RWPE2 (cell line): ENCODE measurements at regions not wholly inside any gene's neighbourhood (a gene's known extent, or its start where the extent isn't known, plus 50 kb on each side); places are given as distances from the start of the nearest gene placed in this dataset.

ENCODE experiments used
- ATAC-seq: fragments of 200-7000 bp; cut with Tn5 transposase; 3 replicates; pipeline ENCODE4 v1.9.1; 2021; ENCODE audit warnings: low read depth
- DNase-seq: peaks from one replicate; pipeline ENCODE4 v3.0.0-alpha.2; 2020; ENCODE audit warnings: low spot score
- H3K27ac ChIP-seq: fragments of 450-650 bp; 2 replicates; pipeline ENCODE4 v1.5.1; 2017; ENCODE audit warnings: mild to moderate bottlenecking; ENCODE audit not compliant: poor library complexity, severe bottlenecking
- H3K27me3 ChIP-seq: fragments of 250-450 bp; sonication (Bioruptor Pico); 2 replicates; pipeline ENCODE4 v1.5.1; 2021; ENCODE audit warnings: mild to moderate bottlenecking, moderate library complexity; ENCODE audit not compliant: insufficient read depth, poor library complexity, severe bottlenecking
- H3K36me3 ChIP-seq: fragments of 250-450 bp; sonication (Bioruptor Pico); 2 replicates; pipeline ENCODE4 v1.5.1; 2020; ENCODE audit warnings: low read depth, mild to moderate bottlenecking, moderate library complexity
- H3K4me1 ChIP-seq: fragments of 250-450 bp; sonication (Bioruptor Pico); 2 replicates; pipeline ENCODE4 v1.5.1; 2021; ENCODE audit warnings: mild to moderate bottlenecking, moderate library complexity; ENCODE audit not compliant: insufficient read depth, poor library complexity, severe bottlenecking
- H3K4me3 ChIP-seq: fragments of 250-450 bp; sonication (Bioruptor Pico); 2 replicates; pipeline ENCODE4 v1.5.1; 2021; ENCODE audit warnings: mild to moderate bottlenecking, moderate library complexity; ENCODE audit not compliant: severe bottlenecking
- H3K9me3 ChIP-seq: fragments of 250-450 bp; sonication (Bioruptor Pico); 2 replicates; pipeline ENCODE4 v1.5.1; 2021; ENCODE audit warnings: mild to moderate bottlenecking, moderate library complexity; ENCODE audit not compliant: severe bottlenecking
- CTCF ChIP-seq: fragments of 450-650 bp; IDR thresholded peaks from one replicate; pipeline ENCODE4 v1.5.1; 2017; ENCODE audit warnings: mild to moderate bottlenecking, moderate library complexity; ENCODE audit not compliant: poor library complexity, severe bottlenecking

GRCh38 chr6:72457738-72458137 is 164.1 kb upstream of the KCNQ5 start:
- Histone ChIP-seq H3K9me3 (no peaks in the 10 kb centered on the region), H3K4me1 (no peaks in the 10 kb centered on the region), H3K27me3 (no peaks in the 10 kb centered on the region), H3K36me3 (no peaks in the 10 kb centered on the region), H3K4me3 (no peak overlapping the region), H3K27ac (no peak overlapping the region)
- no peak for DNase-seq
- TF ChIP-seq CTCF = no peak
- ATAC-seq = no peak

GRCh38 chr6:72458521-72458920 is 163.3 kb upstream of the KCNQ5 start:
- no peak for TF ChIP-seq CTCF
- no peak for DNase-seq
- H3K36me3 ChIP-seq = no peaks in the 10 kb centered on the region
- no peak overlapping the region for H3K4me3 ChIP-seq
- no peaks in the 10 kb centered on the region for H3K4me1 ChIP-seq
- H3K9me3 ChIP-seq = no peaks in the 10 kb centered on the region
- no peak overlapping the region for H3K27ac ChIP-seq
- no peak for ATAC-seq
- no peaks in the 10 kb centered on the region for H3K27me3 ChIP-seq

- no peak for DNase-seq
- TF ChIP-seq CTCF = no peak
Measured at GRCh38 chr6:72461144-72461543, 160.7 kb upstream of the KCNQ5 start.

GRCh38 chr6:72464246-72464645 is 157.6 kb upstream of the KCNQ5 start:
- H3K27me3 ChIP-seq = no peaks in the 10 kb centered on the region
- ATAC-seq (no peak), DNase-seq (no peak)
- no peaks in the 10 kb centered on the region for H3K9me3 ChIP-seq
- no peaks in the 10 kb centered on the region for H3K4me1 ChIP-seq
- no peak overlapping the region for H3K4me3 ChIP-seq
- H3K36me3 ChIP-seq = no peaks in the 10 kb centered on the region
- H3K27ac ChIP-seq = no peak overlapping the region
- TF ChIP-seq CTCF = no peak

More at GRCh38 chr6:72461144-72461543, 160.7 kb upstream of the KCNQ5 start:
- Histone ChIP-seq H3K36me3 (no peaks in the 10 kb centered on the region), H3K27ac (no peak overlapping the region), H3K27me3 (no peaks in the 10 kb centered on the region), H3K4me1 (no peaks in the 10 kb centered on the region), H3K4me3 (no peak overlapping the region), H3K9me3 (no peaks in the 10 kb centered on the region)
- no peak for ATAC-seq

DNA sequence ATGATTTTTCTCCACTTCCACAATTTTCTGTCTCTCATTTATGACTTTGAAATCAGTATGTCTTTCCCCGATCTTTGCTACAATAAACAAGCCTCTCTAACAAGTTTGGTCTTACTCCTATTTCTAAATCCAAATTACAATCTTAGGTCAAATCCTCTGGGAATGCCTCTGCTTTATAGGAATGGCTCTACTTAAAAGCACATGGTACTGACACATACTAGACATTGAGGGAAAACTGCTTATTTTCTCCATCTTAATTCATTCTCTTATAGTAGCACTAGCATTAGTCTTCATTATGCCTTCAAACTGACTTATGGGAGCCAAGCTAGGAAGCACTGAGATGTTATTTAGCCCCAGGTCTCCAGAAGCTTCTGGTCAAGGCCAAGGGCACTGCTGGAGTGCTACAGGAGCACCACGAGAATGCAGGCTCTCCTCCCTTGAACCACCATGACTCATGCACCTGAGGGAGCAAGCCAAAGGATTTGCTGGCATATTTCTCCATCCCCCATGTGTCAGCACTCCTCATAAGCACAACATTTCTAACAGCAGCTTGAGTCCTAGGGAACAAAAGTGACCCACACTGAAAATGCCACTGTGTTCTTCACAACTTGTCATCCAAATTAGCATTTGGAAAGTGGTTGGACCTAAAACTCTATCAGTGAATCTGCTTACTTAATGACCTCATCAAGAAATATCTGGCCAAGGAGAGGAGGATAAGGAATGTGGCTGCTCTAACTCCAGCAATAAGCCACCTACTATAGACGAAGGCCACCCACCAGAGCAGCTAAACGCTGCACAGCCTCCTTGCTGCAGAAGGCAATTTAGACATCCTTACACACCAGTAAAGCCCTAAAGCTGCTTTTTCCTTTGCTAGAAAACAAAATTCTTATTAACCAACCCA is 156.8 kb upstream of the KCNQ5 start:
- Histone ChIP-seq H3K27me3 (no peaks in the 10 kb centered on the region), H3K27ac (no peak overlapping the region), H3K9me3 (no peaks in the 10 kb centered on the region), H3K36me3 (no peaks in the 10 kb centered on the region), H3K4me1 (no peaks in the 10 kb centered on the region), H3K4me3 (no peak overlapping the region)
- ATAC-seq (peak; percentile 77), DNase-seq (peak; percentile 47)
- TF ChIP-seq CTCF = no peak
